PFSK-1 (cell line): ENCODE measurements at regions not wholly inside any gene's neighbourhood (a gene's known extent, or its start where the extent isn't known, plus 50 kb on each side); places are given as distances from the start of the nearest gene placed in this dataset.

Experiments
- FOXP2 ChIP-seq: optimal IDR thresholded peaks from 2 replicates; pipeline ENCODE3; 2011; ENCODE audit warnings: borderline replicate concordance, control low read depth, inconsistent platforms; ENCODE audit not compliant: insufficient read depth; ENCODE audit errors: extremely low read length, extremely low read depth
- POLR2AphosphoS5 ChIP-seq: IDR thresholded peaks from 2 replicates; pipeline ENCODE4 v1.6.1; 2012; ENCODE audit warnings: low read depth, mild to moderate bottlenecking, control low read depth, low read length, moderate library complexity
- REST ChIP-seq, 2 experiments: IDR thresholded peaks; 2 replicates each; pipeline versions ENCODE4 v1.6.1 to v1.8.0; 2011 to 2012; ENCODE audit warnings: low read depth in 2 of 2, low read length in 2 of 2, control low read depth in 1 of 2, inconsistent platforms in 1 of 2, mild to moderate bottlenecking in 1 of 2, moderate library complexity in 1 of 2; ENCODE audit not compliant: insufficient read depth in 1 of 2
- SIN3A ChIP-seq: IDR thresholded peaks from 2 replicates; pipeline ENCODE4 v1.6.1; 2012; ENCODE audit warnings: mild to moderate bottlenecking, low read length, moderate library complexity, borderline replicate concordance; ENCODE audit not compliant: insufficient read depth
- TAF1 ChIP-seq: IDR thresholded peaks from 2 replicates; pipeline ENCODE4 v1.6.1; 2012; ENCODE audit warnings: low read length, control low read depth, borderline replicate concordance; ENCODE audit not compliant: insufficient read depth

- TF ChIP-seq REST (IDR thresholded peaks at IDR 0.05; ENCODE audit: insufficient read depth in 1 of 2, low read depth in 2 of 2, low read length in 2 of 2) (no peak), POLR2AphosphoS5 (no peak), TAF1 (no peak), FOXP2 (no peak), SIN3A (no peak)
These were observed 768.0 kb upstream of the TMPRSS15 start for GRCh38 chr21:19171585-19171984.
